RWPE2 (cell line): ENCODE measurements at regions not wholly inside any gene's neighbourhood (a gene's known extent, or its start where the extent isn't known, plus 50 kb on each side); places are given as distances from the start of the nearest gene placed in this dataset.

ENCODE experiments used
- ATAC-seq: fragments of 200-7000 bp; cut with Tn5 transposase; 3 replicates; pipeline ENCODE4 v1.9.1; 2021; ENCODE audit warnings: low read depth
- DNase-seq: peaks from one replicate; pipeline ENCODE4 v3.0.0-alpha.2; 2020; ENCODE audit warnings: low spot score
- H3K27ac ChIP-seq: fragments of 450-650 bp; 2 replicates; pipeline ENCODE4 v1.5.1; 2017; ENCODE audit warnings: mild to moderate bottlenecking; ENCODE audit not compliant: poor library complexity, severe bottlenecking
- H3K27me3 ChIP-seq: fragments of 250-450 bp; sonication (Bioruptor Pico); 2 replicates; pipeline ENCODE4 v1.5.1; 2021; ENCODE audit warnings: mild to moderate bottlenecking, moderate library complexity; ENCODE audit not compliant: insufficient read depth, poor library complexity, severe bottlenecking
- H3K36me3 ChIP-seq: fragments of 250-450 bp; sonication (Bioruptor Pico); 2 replicates; pipeline ENCODE4 v1.5.1; 2020; ENCODE audit warnings: low read depth, mild to moderate bottlenecking, moderate library complexity
- H3K4me1 ChIP-seq: fragments of 250-450 bp; sonication (Bioruptor Pico); 2 replicates; pipeline ENCODE4 v1.5.1; 2021; ENCODE audit warnings: mild to moderate bottlenecking, moderate library complexity; ENCODE audit not compliant: insufficient read depth, poor library complexity, severe bottlenecking
- H3K4me3 ChIP-seq: fragments of 250-450 bp; sonication (Bioruptor Pico); 2 replicates; pipeline ENCODE4 v1.5.1; 2021; ENCODE audit warnings: mild to moderate bottlenecking, moderate library complexity; ENCODE audit not compliant: severe bottlenecking
- H3K9me3 ChIP-seq: fragments of 250-450 bp; sonication (Bioruptor Pico); 2 replicates; pipeline ENCODE4 v1.5.1; 2021; ENCODE audit warnings: mild to moderate bottlenecking, moderate library complexity; ENCODE audit not compliant: severe bottlenecking
- TF ChIP-seq, protein P1 (sequence below): fragments of 450-650 bp; IDR thresholded peaks from one replicate; pipeline ENCODE4 v1.5.1; 2017; ENCODE audit warnings: mild to moderate bottlenecking, moderate library complexity; ENCODE audit not compliant: poor library complexity, severe bottlenecking

DNA sequence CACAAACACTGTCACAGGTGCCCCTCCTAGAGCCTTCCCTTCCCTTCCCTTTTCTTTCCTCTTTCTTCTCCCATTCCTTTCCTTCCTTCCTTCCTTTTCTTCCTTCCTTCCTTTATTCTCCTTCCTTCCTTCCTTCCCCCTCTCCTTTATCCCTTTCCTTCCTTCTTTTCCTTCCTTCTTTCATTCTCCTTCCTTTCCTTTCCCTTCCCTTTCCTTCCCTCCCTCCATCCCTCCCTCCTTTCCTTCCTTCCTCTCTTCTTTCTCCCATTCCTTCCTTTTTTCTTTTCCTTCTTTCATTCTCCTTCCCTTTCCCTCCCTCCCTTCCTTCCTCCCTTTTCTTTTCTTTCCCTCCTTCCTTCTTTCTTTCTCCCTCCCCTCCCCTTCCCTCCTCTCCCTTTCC is 170.0 kb downstream of the ENGASE start:
- Histone ChIP-seq H3K27me3 (peaks cover 11% of the 10 kb centered on the region), H3K27ac (no peak overlapping the region), H3K9me3 (peaks cover 2% of the 10 kb centered on the region), H3K36me3 (no peaks in the 10 kb centered on the region), H3K4me1 (no peaks in the 10 kb centered on the region), H3K4me3 (no peak overlapping the region)
- ATAC-seq (no peak), DNase-seq (no peak)
- TF ChIP-seq, protein P1, sequence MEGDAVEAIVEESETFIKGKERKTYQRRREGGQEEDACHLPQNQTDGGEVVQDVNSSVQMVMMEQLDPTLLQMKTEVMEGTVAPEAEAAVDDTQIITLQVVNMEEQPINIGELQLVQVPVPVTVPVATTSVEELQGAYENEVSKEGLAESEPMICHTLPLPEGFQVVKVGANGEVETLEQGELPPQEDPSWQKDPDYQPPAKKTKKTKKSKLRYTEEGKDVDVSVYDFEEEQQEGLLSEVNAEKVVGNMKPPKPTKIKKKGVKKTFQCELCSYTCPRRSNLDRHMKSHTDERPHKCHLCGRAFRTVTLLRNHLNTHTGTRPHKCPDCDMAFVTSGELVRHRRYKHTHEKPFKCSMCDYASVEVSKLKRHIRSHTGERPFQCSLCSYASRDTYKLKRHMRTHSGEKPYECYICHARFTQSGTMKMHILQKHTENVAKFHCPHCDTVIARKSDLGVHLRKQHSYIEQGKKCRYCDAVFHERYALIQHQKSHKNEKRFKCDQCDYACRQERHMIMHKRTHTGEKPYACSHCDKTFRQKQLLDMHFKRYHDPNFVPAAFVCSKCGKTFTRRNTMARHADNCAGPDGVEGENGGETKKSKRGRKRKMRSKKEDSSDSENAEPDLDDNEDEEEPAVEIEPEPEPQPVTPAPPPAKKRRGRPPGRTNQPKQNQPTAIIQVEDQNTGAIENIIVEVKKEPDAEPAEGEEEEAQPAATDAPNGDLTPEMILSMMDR: no peak

DNA sequence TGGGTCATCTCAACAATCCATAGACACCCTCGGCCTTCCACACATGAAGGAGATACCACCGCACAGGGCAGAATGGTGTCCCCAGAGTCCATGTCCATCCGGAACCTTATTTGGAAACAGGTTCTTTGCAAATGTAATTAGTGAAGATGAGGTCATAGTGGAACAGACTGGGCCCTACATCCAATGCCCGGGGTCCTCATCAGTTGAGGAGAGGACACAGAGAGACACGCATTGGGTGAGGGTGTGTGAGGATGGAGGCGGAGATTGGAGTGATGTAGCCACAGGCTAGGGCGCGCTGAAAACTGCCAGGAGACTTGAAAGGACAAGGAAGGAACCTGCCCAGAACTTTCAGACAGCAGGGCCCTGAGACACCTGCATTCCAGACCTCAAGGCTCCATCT is 169.4 kb downstream of the ENGASE start:
- DNase-seq: no peak
- no peaks in the 10 kb centered on the region for H3K36me3 ChIP-seq
- peaks cover 5% of the 10 kb centered on the region for H3K27me3 ChIP-seq
- H3K4me3 ChIP-seq: no peak overlapping the region
- TF ChIP-seq, protein P1: no peak
- no peaks in the 10 kb centered on the region for H3K4me1 ChIP-seq
- H3K9me3 ChIP-seq: peaks cover 2% of the 10 kb centered on the region
- ATAC-seq: no peak
- no peak overlapping the region for H3K27ac ChIP-seq

DNA sequence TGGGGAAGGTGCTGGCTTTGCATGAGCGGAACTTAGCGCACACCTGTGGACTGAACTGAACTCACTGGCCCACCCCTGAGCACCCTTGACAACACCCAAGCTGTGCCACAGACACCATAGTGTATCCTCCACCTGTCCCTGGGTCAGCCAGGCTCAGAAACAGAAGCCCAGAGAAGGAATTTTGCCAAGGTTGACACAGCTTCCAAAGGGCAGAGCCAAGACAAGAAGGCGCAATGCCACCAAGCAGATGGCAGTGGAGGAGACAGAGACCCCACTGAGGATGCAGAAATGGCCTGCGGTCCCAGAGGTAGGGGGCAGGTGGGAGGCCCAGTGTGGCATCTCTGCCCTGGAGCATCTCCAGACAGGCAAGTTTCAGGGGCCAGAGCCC is 169.0 kb downstream of the ENGASE start:
- peaks cover 2% of the 10 kb centered on the region for H3K9me3 ChIP-seq
- peaks cover 3% of the 10 kb centered on the region for H3K27me3 ChIP-seq
- H3K27ac ChIP-seq: no peak overlapping the region
- no peak overlapping the region for H3K4me3 ChIP-seq
- no peaks in the 10 kb centered on the region for H3K36me3 ChIP-seq
- H3K4me1 ChIP-seq: no peaks in the 10 kb centered on the region
- DNase-seq: no peak
- no peak for ATAC-seq
- TF ChIP-seq, protein P1: no peak

DNA sequence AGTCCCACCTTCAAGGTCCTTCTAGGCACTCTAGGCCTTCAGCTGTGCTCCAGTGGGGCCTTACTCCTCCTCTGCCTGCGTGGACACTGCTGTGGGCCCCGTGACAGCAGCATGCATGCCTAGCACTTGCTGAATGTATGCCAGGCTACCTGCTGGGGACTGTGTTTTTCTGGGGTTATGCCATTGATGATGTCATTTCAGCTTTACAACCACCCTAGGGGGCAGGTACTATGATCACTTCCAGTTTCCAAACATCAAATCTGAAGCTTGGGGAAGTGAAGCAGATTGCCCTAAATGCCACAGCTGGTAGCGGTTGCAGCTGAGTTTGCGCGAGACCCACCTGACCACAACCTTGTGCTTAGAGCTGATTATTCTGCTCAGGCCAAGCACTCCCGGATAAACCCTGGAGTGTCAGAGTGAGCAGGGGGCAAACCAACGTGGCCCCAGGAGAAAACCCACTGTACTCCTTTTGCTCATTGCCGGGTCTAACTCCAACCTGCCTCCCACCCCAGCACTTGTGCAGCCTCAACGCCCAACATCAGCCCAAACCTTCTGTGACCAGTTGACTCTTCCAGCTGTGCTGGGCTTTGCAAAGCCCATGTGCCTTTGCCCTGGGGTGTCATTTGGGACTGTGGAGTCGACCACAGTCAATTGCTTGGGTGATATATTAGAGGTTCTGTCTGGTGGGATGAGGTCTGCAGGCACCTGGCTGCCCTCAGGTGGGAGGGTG is 168.4 kb downstream of the ENGASE start:
- ATAC-seq (no peak), DNase-seq (no peak)
- no peak overlapping the region for H3K4me3 ChIP-seq
- TF ChIP-seq, protein P1: no peak
- no peaks in the 10 kb centered on the region for H3K4me1 ChIP-seq
- no peak overlapping the region for H3K27ac ChIP-seq
- peaks cover 2% of the 10 kb centered on the region for H3K9me3 ChIP-seq
- H3K36me3 ChIP-seq: no peaks in the 10 kb centered on the region
- H3K27me3 ChIP-seq: no peaks in the 10 kb centered on the region

DNA sequence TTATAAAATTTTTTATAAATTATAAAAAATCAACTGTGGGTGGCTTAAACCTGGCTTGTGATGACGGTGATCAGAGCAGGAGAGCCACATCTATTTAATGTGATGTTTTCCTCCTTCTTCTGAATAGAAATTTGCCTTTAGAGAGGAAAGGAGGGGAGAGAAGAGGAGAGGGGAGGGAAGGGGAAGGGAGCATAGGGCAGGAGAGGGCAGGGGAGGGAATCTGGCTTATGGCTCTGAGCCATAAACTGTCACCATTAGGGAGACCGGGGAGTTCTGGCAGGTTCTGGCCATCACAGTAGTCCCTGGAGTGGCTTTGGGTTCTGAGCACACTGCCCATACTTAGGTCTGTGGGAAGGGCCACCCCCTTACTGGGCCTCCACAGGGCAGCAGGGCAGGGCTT is 167.8 kb downstream of the ENGASE start:
- Histone ChIP-seq H3K27ac (no peak overlapping the region), H3K27me3 (no peaks in the 10 kb centered on the region), H3K36me3 (no peaks in the 10 kb centered on the region), H3K4me3 (no peak overlapping the region), H3K9me3 (peaks cover 2% of the 10 kb centered on the region), H3K4me1 (no peaks in the 10 kb centered on the region)
- DNase-seq (no peak), ATAC-seq (no peak)
- TF ChIP-seq, protein P1: no peak
